ENCODE measurements at regions not wholly inside any gene's neighbourhood (a gene's known extent, or its start where the extent isn't known, plus 50 kb on each side); places are given as distances from the start of the nearest gene placed in this dataset.

DNA sequence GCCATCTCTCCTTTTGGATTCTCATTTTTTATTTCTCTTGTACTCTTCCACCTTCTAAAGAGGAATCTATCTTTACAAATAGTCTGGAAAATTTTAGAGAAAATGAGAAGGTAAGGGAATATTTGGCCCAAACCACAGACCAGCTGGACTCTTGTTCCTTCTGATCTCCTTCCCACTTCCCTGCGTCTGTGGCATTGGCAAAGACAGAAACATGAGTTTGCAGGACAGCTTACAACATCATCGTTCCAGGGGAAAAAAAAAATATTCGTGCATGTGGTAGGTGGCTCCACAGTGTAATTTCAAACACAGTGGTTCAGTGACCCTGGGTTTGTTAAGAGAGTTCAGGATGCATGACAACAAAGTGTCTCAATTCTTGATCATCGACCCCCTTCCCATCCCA is 755.0 kb downstream of the DNAH5 start:
- H3K14ac ChIP-seq (ENCODE audit: insufficient read length): no peak overlapping the region
- H3K4me3 ChIP-seq (ENCODE audit: extremely low read depth in 1 of 4, insufficient read depth in 2 of 4, low read depth in 3 of 4, low read length in 4 of 4): no peak overlapping the region
- no peak overlapping the region for H3K9ac ChIP-seq (replicated peaks in 1 of 4; ENCODE audit: extremely low read depth in 1 of 4, low read depth in 3 of 4, low read length in 3 of 4)
- H3K79me1 ChIP-seq (ENCODE audit: low read depth, low read length): no peaks in the 10 kb centered on the region
- FAIRE-seq (no peak), DNase-seq (ENCODE audit: low read depth in 1 of 2, low spot score in 2 of 2) (no peak)
- H3K23me2 ChIP-seq (ENCODE audit: low read depth, low read length): no peaks in the 10 kb centered on the region
- no peaks in the 10 kb centered on the region for H3K4me1 ChIP-seq (replicated peaks in 1 of 4; ENCODE audit: control insufficient read depth in 3 of 4, insufficient read depth in 4 of 4, low read length in 3 of 4)
- CTCF ChIA-PET (ENCODE audit: partially characterized antibody): no interaction called here
- H4K5ac ChIP-seq (ENCODE audit: insufficient read length, low read depth, low read length): no peak overlapping the region
- H3K4ac ChIP-seq (replicated peaks; ENCODE audit: insufficient read length, low read depth, low read length): no peak overlapping the region
- no peak overlapping the region for H2BK5ac ChIP-seq (ENCODE audit: low read depth, low read length)
- H3K4me2 ChIP-seq (ENCODE audit: insufficient read depth in 1 of 2, low read depth in 2 of 2, low read length in 2 of 2): no peak overlapping the region
- no peak overlapping the region for H2BK12ac ChIP-seq (ENCODE audit: low read depth, low read length)
- H2BK120ac ChIP-seq (replicated peaks; ENCODE audit: low read depth, low read length): no peak overlapping the region
- H4K20me1 ChIP-seq (replicated peaks in 1 of 2; ENCODE audit: control insufficient read depth in 1 of 2, insufficient read depth in 2 of 2, low read length in 2 of 2): no peaks in the 10 kb centered on the region
- POLR2A ChIA-PET (ENCODE audit: partially characterized antibody): no interaction called here
- H3K79me2 ChIP-seq (ENCODE audit: control insufficient read depth in 1 of 2, insufficient read depth in 2 of 2, low read length in 2 of 2): no peaks in the 10 kb centered on the region
- no peaks in the 10 kb centered on the region for H3K36me3 ChIP-seq (ENCODE audit: control insufficient read depth in 2 of 4, insufficient read depth in 4 of 4, low read length in 3 of 4)
- no peak overlapping the region for H3K27ac ChIP-seq (ENCODE audit: low read depth, low read length)
- H2AFZ ChIP-seq (ENCODE audit: low read length): no peak overlapping the region
- H4K8ac ChIP-seq (ENCODE audit: extremely low read depth, insufficient read depth, low read length): no peak overlapping the region
- no peak overlapping the region for H4K91ac ChIP-seq (replicated peaks; ENCODE audit: insufficient read length, low read length)
- H2BK20ac ChIP-seq (ENCODE audit: low read length): no peak overlapping the region
- H3K56ac ChIP-seq (replicated peaks; ENCODE audit: insufficient read length, low read depth, low read length): no peak overlapping the region
- WGBS, 2 experiments (ENCODE audit: extremely low coverage in 1 of 2, insufficient coverage in 1 of 2, insufficient read length in 1 of 2, insufficient replicate concordance in 2 of 2, low coverage in 1 of 2, low lambda C conversion rate in 2 of 2, missing lambda C conversion rate in 1 of 2): 81% methylated on average over 4 of the region's 4 CpGs; no CpG with 5 or more reads in 1 of the 2 experiments
- H2BK15ac ChIP-seq (ENCODE audit: low read length): no peak overlapping the region
- H2AK5ac ChIP-seq (ENCODE audit: low read depth, low read length): no peak overlapping the region
- H3K9me3 ChIP-seq (ENCODE audit: insufficient read depth in 2 of 2, low read depth in 1 of 2, low read length in 1 of 2): no peaks in the 10 kb centered on the region
- no peak overlapping the region for H3K18ac ChIP-seq (ENCODE audit: extremely low read depth, low read length)
- no peaks in the 10 kb centered on the region for H3K27me3 ChIP-seq (replicated peaks in 1 of 4; ENCODE audit: control insufficient read depth in 3 of 4, extremely low read depth in 1 of 4, insufficient read depth in 3 of 4, low read length in 3 of 4)
- no peak overlapping the region for H3K23ac ChIP-seq (ENCODE audit: insufficient read length)
- TF ChIP-seq SRF (IDR thresholded peaks at IDR 0.05; ENCODE audit: low read depth, low read length): no peak

Data from H1 (cell line).